ENCODE measurements at regions not wholly inside any gene's neighbourhood (a gene's known extent, or its start where the extent isn't known, plus 50 kb on each side); places are given as distances from the start of the nearest gene placed in this dataset.

DNA sequence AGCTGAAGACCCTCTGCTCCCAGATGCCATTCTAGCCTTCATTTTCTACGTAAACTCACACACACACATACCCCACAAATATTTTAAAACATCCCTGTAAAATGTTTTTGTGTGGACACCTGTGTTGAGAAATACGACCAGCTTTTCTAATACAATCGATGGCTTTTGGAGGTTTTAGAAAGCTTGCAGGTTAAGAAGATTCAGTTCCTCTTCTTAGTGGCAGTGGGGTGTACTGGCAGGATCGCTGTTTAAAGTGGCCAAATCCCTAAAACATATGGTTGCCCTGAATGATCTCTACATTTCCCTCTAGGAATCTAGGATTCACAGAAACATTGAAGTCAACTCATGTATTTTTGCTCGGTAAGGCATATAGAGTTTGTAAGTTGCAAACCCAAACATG is 236.3 kb downstream of the NSG2 start:
- TF ChIP-seq EZH2 (IDR thresholded peaks at IDR 0.05; ENCODE audit: insufficient read depth, poor library complexity, severe bottlenecking) (no peak), EZH2phosphoT487 (IDR thresholded peaks at IDR 0.05; ENCODE audit: insufficient read depth, low read depth) (no peak)
